GM12872 (cell line): ENCODE measurements at regions not wholly inside any gene's neighbourhood (a gene's known extent, or its start where the extent isn't known, plus 50 kb on each side); places are given as distances from the start of the nearest gene placed in this dataset.

Experiments used
- TF ChIP-seq, protein P1 (sequence below): IDR thresholded peaks from 3 replicates; pipeline ENCODE4 v1.5.1; 2011; ENCODE audit warnings: low read depth, mild to moderate bottlenecking, low read length, moderate library complexity; ENCODE audit not compliant: insufficient read depth

DNA sequence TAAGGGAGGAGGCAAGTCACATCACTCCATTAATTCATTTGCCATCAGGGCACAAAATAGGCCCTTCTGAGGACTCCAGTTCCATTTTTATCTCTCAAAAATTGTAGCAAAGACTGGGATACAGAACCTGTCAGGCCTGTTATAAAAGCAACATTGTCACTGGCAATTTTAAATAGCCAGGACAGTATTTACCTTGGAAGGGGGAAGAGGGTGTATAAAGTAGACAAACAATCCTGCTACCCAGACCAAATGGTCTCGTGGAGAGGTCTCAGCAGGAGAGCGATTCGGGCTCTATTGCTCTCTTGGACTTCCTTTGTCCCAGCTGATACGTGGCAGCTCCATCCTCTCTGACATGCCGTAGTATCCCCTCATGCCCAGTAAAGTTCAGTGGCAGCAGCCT, 740.3 kb upstream of the HS6ST1 start:
- TF ChIP-seq, protein P1, sequence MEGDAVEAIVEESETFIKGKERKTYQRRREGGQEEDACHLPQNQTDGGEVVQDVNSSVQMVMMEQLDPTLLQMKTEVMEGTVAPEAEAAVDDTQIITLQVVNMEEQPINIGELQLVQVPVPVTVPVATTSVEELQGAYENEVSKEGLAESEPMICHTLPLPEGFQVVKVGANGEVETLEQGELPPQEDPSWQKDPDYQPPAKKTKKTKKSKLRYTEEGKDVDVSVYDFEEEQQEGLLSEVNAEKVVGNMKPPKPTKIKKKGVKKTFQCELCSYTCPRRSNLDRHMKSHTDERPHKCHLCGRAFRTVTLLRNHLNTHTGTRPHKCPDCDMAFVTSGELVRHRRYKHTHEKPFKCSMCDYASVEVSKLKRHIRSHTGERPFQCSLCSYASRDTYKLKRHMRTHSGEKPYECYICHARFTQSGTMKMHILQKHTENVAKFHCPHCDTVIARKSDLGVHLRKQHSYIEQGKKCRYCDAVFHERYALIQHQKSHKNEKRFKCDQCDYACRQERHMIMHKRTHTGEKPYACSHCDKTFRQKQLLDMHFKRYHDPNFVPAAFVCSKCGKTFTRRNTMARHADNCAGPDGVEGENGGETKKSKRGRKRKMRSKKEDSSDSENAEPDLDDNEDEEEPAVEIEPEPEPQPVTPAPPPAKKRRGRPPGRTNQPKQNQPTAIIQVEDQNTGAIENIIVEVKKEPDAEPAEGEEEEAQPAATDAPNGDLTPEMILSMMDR: no peak

DNA sequence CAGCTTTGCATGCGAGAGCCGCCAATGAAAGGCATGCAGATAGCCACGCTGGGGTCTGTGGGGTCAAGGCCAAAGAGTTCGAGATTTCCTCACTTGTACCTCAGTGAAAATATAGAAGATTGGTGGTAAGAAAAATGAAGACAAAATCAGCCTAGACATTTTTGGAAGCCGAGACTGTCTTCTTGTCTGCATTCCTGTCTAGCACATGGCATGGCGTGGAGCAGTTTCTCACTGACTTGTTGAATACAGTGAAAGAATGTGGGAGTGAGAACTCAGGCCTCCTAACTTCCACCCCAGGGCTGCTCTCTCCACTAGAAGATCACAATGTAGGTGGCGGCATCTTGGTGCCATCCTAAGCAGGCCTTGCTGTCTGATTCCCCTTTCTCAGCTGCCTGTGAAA, 740.8 kb upstream of the HS6ST1 start:
- TF ChIP-seq, protein P1: no peak

DNA sequence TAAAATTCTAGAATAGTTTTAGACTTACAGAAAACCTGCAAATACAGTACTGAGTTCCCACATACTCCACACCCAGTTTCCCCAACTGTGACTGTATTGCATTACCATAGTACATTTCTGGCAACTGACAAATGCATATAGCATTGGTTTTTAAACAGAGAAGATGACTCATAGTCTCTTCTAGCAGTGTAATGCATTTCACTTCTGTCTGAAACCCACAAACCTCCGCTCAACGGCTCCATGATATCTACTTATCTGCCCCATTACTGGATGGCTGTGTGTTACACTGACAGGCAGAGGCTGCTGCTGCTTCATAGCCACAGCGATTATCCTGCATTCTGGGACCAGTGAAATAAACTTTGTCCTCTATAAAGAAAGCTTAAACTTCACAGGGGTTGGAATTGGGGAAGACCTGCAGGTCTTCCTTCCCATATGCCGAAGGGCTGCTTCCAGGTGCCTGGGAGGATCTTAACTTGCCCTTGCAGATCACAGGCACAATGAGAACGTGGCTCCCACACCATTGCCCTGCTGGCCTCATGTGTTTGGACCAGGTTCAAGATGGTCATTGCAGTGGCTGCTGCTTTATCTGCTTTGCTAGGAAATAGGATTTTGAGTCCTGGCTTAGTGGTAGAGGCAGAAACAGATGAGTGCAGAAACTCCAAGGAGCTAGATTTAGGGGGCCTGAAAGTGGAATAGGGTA, 742.6 kb upstream of the HS6ST1 start:
- TF ChIP-seq, protein P1: no peak

DNA sequence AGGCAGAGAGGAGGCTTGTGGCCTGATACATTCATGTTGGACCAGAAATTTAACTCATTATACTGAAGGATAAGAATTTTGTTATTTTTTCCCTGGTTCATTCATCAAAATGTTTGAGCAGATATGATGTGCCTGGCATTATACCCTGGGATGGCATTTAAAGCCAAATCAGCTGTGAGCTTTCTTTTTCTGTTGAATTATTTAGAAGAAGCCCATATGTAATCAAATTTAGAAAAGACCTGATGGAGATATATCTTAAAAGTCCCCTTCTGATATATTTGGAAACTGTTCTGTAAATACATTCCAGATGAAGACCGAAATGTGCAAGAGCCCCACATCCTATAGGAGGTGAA, 743.1 kb upstream of the HS6ST1 start:
- TF ChIP-seq, protein P1: no peak

DNA sequence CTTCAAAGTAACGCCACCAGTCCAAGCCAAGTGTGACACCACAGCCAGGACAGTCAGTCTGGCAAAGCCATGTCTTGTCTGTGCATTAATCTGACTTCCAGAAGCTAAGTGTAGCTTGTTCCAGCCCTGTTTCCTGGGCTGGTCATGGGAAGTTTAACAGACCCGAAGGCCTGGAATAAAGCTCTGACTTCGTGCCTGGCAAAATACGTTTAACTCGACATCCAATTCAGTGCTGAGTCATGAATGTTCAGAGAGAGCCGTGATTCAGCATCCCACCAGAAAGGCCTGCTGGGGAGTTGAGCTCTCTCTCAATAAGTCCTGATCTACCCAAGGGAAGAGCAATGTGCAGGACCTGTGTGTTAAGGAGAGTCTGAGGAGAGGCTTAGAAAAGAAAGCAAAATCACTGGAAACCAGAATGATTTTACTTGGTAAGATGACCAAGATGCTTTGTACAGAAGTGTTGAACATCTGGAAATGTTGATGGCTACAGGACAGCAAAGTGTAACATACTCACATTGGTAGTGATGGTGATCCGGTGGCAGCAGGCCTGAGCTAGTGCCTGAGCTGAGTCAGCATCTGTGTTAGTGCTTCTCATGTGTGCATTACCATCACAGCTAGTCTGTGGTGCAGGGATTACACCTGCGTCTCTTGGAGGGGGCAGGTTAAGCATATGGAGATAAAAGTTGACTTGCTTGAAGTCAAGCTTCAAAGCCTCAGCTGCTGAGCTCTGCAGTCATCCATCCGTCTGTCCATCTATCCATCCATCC, 743.7 kb upstream of the HS6ST1 start:
- TF ChIP-seq, protein P1: no peak

DNA sequence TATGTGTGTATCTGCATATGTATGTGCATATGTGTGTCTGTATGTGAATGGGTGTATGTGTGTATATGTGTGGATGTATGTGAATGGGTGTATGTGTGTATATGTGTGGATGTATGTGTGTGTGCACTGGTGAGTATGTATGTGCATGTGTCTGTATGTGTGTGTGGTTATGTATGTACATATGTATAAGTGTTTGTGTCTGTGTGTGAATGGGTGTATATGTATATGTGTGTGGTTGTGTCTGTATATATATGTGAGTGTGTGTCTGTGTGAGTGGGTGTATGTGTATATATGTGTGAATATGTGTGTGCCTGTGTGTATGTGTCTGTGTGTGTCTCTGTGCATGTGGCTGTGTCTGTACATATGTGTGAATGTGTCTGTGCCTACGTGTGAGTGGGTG, 748.4 kb upstream of the HS6ST1 start:
- TF ChIP-seq, protein P1: no peak

DNA sequence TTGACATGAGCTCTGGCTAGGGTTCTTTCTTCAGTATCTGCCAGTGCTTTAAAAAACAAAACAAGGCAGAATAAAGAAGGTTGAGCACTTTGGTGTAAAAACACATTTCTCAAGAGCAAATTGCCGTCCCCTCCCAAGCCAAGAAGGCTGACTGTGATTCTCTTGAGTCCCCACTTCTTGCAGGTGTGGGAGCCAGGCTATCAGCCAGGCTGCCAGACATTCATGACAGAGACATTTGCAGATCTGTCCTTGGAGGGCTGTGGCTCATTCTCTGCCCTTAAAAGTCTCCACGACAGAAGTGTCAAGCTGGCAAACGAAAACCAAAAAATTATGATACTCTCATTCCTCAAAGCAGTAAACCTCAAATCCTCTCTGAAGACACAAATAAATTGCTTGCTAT, 749.3 kb upstream of the HS6ST1 start:
- TF ChIP-seq, protein P1: no peak
